ENCODE measurements at regions not wholly inside any gene's neighbourhood (a gene's known extent, or its start where the extent isn't known, plus 50 kb on each side); places are given as distances from the start of the nearest gene placed in this dataset.
"Not testable (repeated sequence)": the region's sequence is repeated elsewhere in the genome, so short reads cannot be mapped to it uniquely, and the experiment has no call there.

GRCh38 chr6:109910571-109910970 lies 67.5 kb upstream of the GPR6 start:
- H3K27ac ChIP-seq = no peak overlapping the region
- WGBS = 56% methylated on average over 1 of the region's 1 CpG

DNA sequence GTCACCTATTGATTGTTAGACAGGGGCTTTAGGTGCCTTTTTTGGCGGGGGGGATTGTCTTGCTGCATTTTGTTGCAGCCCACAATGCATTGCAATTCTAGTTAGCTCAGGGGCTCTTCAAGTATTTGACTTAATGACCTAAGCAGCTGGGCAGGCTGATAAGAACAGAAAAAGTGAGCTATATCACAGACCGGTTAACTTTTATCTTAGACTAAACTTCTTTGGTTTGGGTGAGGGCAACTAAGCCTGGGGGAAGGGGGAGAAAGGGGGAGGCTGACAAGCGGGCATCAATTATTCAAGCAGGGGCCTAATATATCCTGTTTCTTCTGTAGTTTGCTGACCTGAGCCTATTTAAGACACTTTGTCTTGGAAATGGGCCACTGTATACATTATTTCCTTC lies 66.0 kb upstream of the GPR6 start:
- Histone ChIP-seq H3K4me1 (no peaks in the 10 kb centered on the region), H3K27ac (no peak overlapping the region), H3K36me3 (no peaks in the 10 kb centered on the region), H3K27me3 (no peaks in the 10 kb centered on the region), H3K4me3 (no peak overlapping the region), H3K9me3 (no peaks in the 10 kb centered on the region)
- WGBS = 48% methylated on average over 3 of the region's 3 CpGs
- TF ChIP-seq EP300 (IDR thresholded peaks at IDR 0.05) (no peak), POLR2AphosphoS5 (IDR thresholded peaks at IDR 0.05) (no peak), CTCF (IDR thresholded peaks at IDR 0.05) (no peak), POLR2A (IDR thresholded peaks at IDR 0.05) (no peak)
- DNase-seq (ENCODE audit: low spot score in 2 of 2) = no peak

More at GRCh38 chr6:109910571-109910970, 67.5 kb upstream of the GPR6 start:
- no peak for DNase-seq (ENCODE audit: low spot score in 2 of 2)
- no peaks in the 10 kb centered on the region for H3K9me3 ChIP-seq
- H3K4me1 ChIP-seq = no peaks in the 10 kb centered on the region
- TF ChIP-seq POLR2AphosphoS5 (IDR thresholded peaks at IDR 0.05) = no peak
- no peak for TF ChIP-seq EP300 (IDR thresholded peaks at IDR 0.05)
- no peak for TF ChIP-seq POLR2A (IDR thresholded peaks at IDR 0.05)
- no peak for TF ChIP-seq CTCF (IDR thresholded peaks at IDR 0.05)
- H3K4me3 ChIP-seq = no peak overlapping the region
- no peaks in the 10 kb centered on the region for H3K27me3 ChIP-seq
- H3K36me3 ChIP-seq = no peaks in the 10 kb centered on the region

DNA sequence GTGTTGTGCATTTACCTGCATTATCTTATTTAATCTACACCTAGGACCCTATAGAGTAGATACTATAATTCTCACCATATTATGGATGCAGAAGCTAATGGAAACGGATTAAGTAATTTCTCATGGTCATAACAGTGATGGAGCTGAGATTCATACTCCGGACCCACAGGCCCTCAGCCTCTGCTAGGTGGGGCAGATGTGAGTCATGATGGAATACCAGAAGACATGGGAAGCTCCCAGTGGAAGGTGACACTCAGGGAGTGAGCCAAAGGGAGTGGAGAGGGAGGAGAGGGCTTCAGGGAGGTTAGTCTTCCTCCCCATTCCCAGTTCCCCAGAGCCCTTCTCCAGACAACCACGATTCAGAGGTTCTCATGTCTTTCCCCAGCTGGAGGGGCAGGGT lies 65.2 kb upstream of the GPR6 start:
- no peak for DNase-seq (ENCODE audit: low spot score in 2 of 2)
- H3K36me3 ChIP-seq = no peaks in the 10 kb centered on the region
- WGBS = 86% methylated on average over 3 of the region's 3 CpGs
- TF ChIP-seq POLR2A (IDR thresholded peaks at IDR 0.05) = no peak
- TF ChIP-seq EP300 (IDR thresholded peaks at IDR 0.05) = no peak
- TF ChIP-seq CTCF (IDR thresholded peaks at IDR 0.05) = no peak
- no peak for TF ChIP-seq POLR2AphosphoS5 (IDR thresholded peaks at IDR 0.05)
- H3K4me3 ChIP-seq = no peak overlapping the region
- no peaks in the 10 kb centered on the region for H3K9me3 ChIP-seq
- no peaks in the 10 kb centered on the region for H3K27me3 ChIP-seq
- H3K27ac ChIP-seq = no peak overlapping the region
- H3K4me1 ChIP-seq = no peaks in the 10 kb centered on the region

DNA sequence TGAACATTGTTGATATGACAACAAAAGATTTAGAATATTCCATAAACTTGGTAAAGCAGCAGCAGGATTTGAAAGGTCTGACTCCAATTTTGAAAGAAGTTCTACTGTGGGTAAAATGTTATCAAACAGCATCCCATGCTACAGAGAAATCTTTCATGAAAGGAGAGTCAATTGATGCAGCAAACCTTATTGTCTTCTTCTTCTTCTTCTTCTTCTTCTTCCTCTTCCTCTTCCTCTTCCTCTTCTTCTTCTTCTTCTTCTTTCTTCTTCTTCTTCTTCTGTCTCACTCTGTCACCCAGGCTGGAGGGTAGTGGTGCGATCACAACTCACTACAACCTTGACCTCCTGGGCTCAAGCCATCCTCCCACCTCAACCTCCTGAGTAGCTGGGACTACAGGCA lies 62.4 kb upstream of the GPR6 start:
- not testable (repeated sequence) for H3K27ac ChIP-seq; H3K4me3 ChIP-seq; H3K36me3 ChIP-seq; H3K27me3 ChIP-seq; DNase-seq (ENCODE audit: low spot score in 2 of 2); H3K4me1 ChIP-seq; H3K9me3 ChIP-seq
- WGBS = 88% methylated on average over 1 of the region's 1 CpG

GRCh38 chr6:109916759-109917158 lies 61.4 kb upstream of the GPR6 start:
- Histone ChIP-seq H3K4me1 (no peaks in the 10 kb centered on the region), H3K9me3 (no peaks in the 10 kb centered on the region), H3K4me3 (no peak overlapping the region), H3K36me3 (no peaks in the 10 kb centered on the region), H3K27me3 (no peaks in the 10 kb centered on the region), H3K27ac (no peak overlapping the region)
- DNase-seq (ENCODE audit: low spot score in 2 of 2) = no peak
- whole genome bisulfite sequencing = 82% methylated on average over 4 of the region's 4 CpGs
- TF ChIP-seq CTCF (IDR thresholded peaks at IDR 0.05) (no peak), EP300 (IDR thresholded peaks at IDR 0.05) (no peak), POLR2AphosphoS5 (IDR thresholded peaks at IDR 0.05) (no peak), POLR2A (IDR thresholded peaks at IDR 0.05) (no peak)

DNA sequence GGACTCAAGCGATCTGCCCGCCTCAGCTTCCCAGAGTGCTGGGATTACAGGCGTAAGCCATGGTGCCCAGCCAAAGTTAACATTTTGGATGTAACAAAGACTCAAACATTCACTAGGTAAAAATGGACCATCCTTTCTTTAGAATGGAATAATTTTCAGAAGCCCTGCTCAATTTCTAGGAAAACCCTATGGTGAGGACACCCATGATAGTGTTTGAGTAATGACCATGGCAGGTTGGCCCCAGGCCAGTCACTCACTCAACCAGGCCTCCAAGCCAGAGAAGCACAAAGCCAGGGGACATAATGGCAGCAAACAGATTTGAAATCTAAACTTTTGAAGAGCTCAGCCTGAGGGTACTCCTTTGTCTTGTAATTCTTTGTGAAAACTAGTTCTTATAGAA lies 59.9 kb upstream of the GPR6 start:
- TF ChIP-seq CTCF (IDR thresholded peaks at IDR 0.05) (no peak), POLR2AphosphoS5 (IDR thresholded peaks at IDR 0.05) (no peak)
- 97% methylated on average over 3 of the region's 3 CpGs for WGBS
- no peaks in the 10 kb centered on the region for H3K9me3 ChIP-seq
- H3K4me1 ChIP-seq = no peaks in the 10 kb centered on the region
- no peaks in the 10 kb centered on the region for H3K36me3 ChIP-seq
- H3K27me3 ChIP-seq = no peaks in the 10 kb centered on the region
- H3K27ac ChIP-seq = no peak overlapping the region
- no peak for DNase-seq (ENCODE audit: low spot score in 2 of 2)
- no peak overlapping the region for H3K4me3 ChIP-seq
